ENCODE measurements at regions not wholly inside any gene's neighbourhood (a gene's known extent, or its start where the extent isn't known, plus 50 kb on each side); places are given as distances from the start of the nearest gene placed in this dataset.

GRCh38 chr9:119577881-119578280 lies 208.6 kb upstream of the BRINP1 start:
- Histone ChIP-seq H3K9ac (ENCODE audit: low read length) (no peak overlapping the region), H3K36me3 (ENCODE audit: control insufficient read depth, insufficient read depth, low read length, severe bottlenecking) (no peaks in the 10 kb centered on the region), H3K9me3 (ENCODE audit: control insufficient read depth, low read length) (no peaks in the 10 kb centered on the region), H3K27me3 (replicated peaks; ENCODE audit: control insufficient read depth, insufficient read depth, low read length) (no peaks in the 10 kb centered on the region), H3K4me3 (ENCODE audit: low read length) (no peak overlapping the region), H3K4me1 (ENCODE audit: control insufficient read depth, insufficient read depth, low read length) (no peaks in the 10 kb centered on the region)
- DNase-seq (ENCODE audit: low read depth), result no peak

- no peak for DNase-seq (ENCODE audit: low read depth)
- Histone ChIP-seq H3K4me1 (ENCODE audit: control insufficient read depth, insufficient read depth, low read length) (peaks cover 9% of the 10 kb centered on the region), H3K4me3 (ENCODE audit: low read length) (no peak overlapping the region)
These were observed 190.8 kb upstream of the BRINP1 start for GRCh38 chr9:119559986-119560385.

GRCh38 chr9:119559056-119559455 lies 189.8 kb upstream of the BRINP1 start:
- H3K9ac ChIP-seq (ENCODE audit: low read length), result no peak overlapping the region
- H3K36me3 ChIP-seq (ENCODE audit: control insufficient read depth, insufficient read depth, low read length, severe bottlenecking), result no peaks in the 10 kb centered on the region
- peaks cover 9% of the 10 kb centered on the region for H3K4me1 ChIP-seq (ENCODE audit: control insufficient read depth, insufficient read depth, low read length)
- H3K27me3 ChIP-seq (replicated peaks; ENCODE audit: control insufficient read depth, insufficient read depth, low read length), result peaks cover 13% of the 10 kb centered on the region
- DNase-seq (ENCODE audit: low read depth), result no peak
- no peaks in the 10 kb centered on the region for H3K9me3 ChIP-seq (ENCODE audit: control insufficient read depth, low read length)
- no peak overlapping the region for H3K4me3 ChIP-seq (ENCODE audit: low read length)

More at GRCh38 chr9:119559986-119560385, 190.8 kb upstream of the BRINP1 start:
- Histone ChIP-seq H3K27me3 (replicated peaks; ENCODE audit: control insufficient read depth, insufficient read depth, low read length) (peaks cover 13% of the 10 kb centered on the region), H3K36me3 (ENCODE audit: control insufficient read depth, insufficient read depth, low read length, severe bottlenecking) (no peaks in the 10 kb centered on the region), H3K9me3 (ENCODE audit: control insufficient read depth, low read length) (no peaks in the 10 kb centered on the region), H3K9ac (ENCODE audit: low read length) (no peak overlapping the region)

GRCh38 chr9:119556129-119556875 lies 187.1 kb upstream of the BRINP1 start:
- H3K27me3 ChIP-seq (replicated peaks; ENCODE audit: control insufficient read depth, insufficient read depth, low read length), result peaks cover 4% of the 10 kb centered on the region
- H3K9me3 ChIP-seq (ENCODE audit: control insufficient read depth, low read length), result no peaks in the 10 kb centered on the region
- H3K4me1 ChIP-seq (ENCODE audit: control insufficient read depth, insufficient read depth, low read length), result peaks cover 9% of the 10 kb centered on the region
- H3K36me3 ChIP-seq (ENCODE audit: control insufficient read depth, insufficient read depth, low read length, severe bottlenecking), result no peaks in the 10 kb centered on the region
- H3K4me3 ChIP-seq (ENCODE audit: low read length), result peak overlapping the region; percentile 58
- peak overlapping the region; percentile 72 for H3K9ac ChIP-seq (ENCODE audit: low read length)
- peak; percentile 83 for DNase-seq (ENCODE audit: low read depth)

- H3K9me3 ChIP-seq (ENCODE audit: control insufficient read depth, low read length), result no peaks in the 10 kb centered on the region
- no peaks in the 10 kb centered on the region for H3K27me3 ChIP-seq (replicated peaks; ENCODE audit: control insufficient read depth, insufficient read depth, low read length)
- no peak for DNase-seq (ENCODE audit: low read depth)
- H3K36me3 ChIP-seq (ENCODE audit: control insufficient read depth, insufficient read depth, low read length, severe bottlenecking), result no peaks in the 10 kb centered on the region
- no peak overlapping the region for H3K4me3 ChIP-seq (ENCODE audit: low read length)
- no peaks in the 10 kb centered on the region for H3K4me1 ChIP-seq (ENCODE audit: control insufficient read depth, insufficient read depth, low read length)
- H3K9ac ChIP-seq (ENCODE audit: low read length), result no peak overlapping the region
These were observed 175.3 kb upstream of the BRINP1 start for GRCh38 chr9:119544492-119544891.

GRCh38 chr9:119537138-119537537 lies 167.9 kb upstream of the BRINP1 start:
- Histone ChIP-seq H3K9me3 (ENCODE audit: control insufficient read depth, low read length) (no peaks in the 10 kb centered on the region), H3K27me3 (replicated peaks; ENCODE audit: control insufficient read depth, insufficient read depth, low read length) (peaks cover 21% of the 10 kb centered on the region), H3K36me3 (ENCODE audit: control insufficient read depth, insufficient read depth, low read length, severe bottlenecking) (no peaks in the 10 kb centered on the region), H3K9ac (ENCODE audit: low read length) (no peak overlapping the region), H3K4me3 (ENCODE audit: low read length) (no peak overlapping the region), H3K4me1 (ENCODE audit: control insufficient read depth, insufficient read depth, low read length) (no peaks in the 10 kb centered on the region)
- no peak for DNase-seq (ENCODE audit: low read depth)

GRCh38 chr9:119533504-119533903 lies 164.3 kb upstream of the BRINP1 start:
- Histone ChIP-seq H3K4me1 (ENCODE audit: control insufficient read depth, insufficient read depth, low read length) (no peaks in the 10 kb centered on the region), H3K4me3 (ENCODE audit: low read length) (no peak overlapping the region), H3K36me3 (ENCODE audit: control insufficient read depth, insufficient read depth, low read length, severe bottlenecking) (no peaks in the 10 kb centered on the region), H3K27me3 (replicated peaks; ENCODE audit: control insufficient read depth, insufficient read depth, low read length) (peaks cover 18% of the 10 kb centered on the region), H3K9me3 (ENCODE audit: control insufficient read depth, low read length) (no peaks in the 10 kb centered on the region), H3K9ac (ENCODE audit: low read length) (no peak overlapping the region)
- DNase-seq (ENCODE audit: low read depth), result no peak

- Histone ChIP-seq H3K9me3 (ENCODE audit: control insufficient read depth, low read length) (peaks cover 7% of the 10 kb centered on the region), H3K4me3 (ENCODE audit: low read length) (no peak overlapping the region), H3K9ac (ENCODE audit: low read length) (no peak overlapping the region), H3K36me3 (ENCODE audit: control insufficient read depth, insufficient read depth, low read length, severe bottlenecking) (no peaks in the 10 kb centered on the region), H3K4me1 (ENCODE audit: control insufficient read depth, insufficient read depth, low read length) (no peaks in the 10 kb centered on the region), H3K27me3 (replicated peaks; ENCODE audit: control insufficient read depth, insufficient read depth, low read length) (peaks cover 7% of the 10 kb centered on the region)
- DNase-seq (ENCODE audit: low read depth), result no peak
These were observed 157.5 kb upstream of the BRINP1 start for GRCh38 chr9:119526698-119527097.

- no peak overlapping the region for H3K9ac ChIP-seq (ENCODE audit: low read length)
- H3K4me1 ChIP-seq (ENCODE audit: control insufficient read depth, insufficient read depth, low read length), result no peaks in the 10 kb centered on the region
- H3K27me3 ChIP-seq (replicated peaks; ENCODE audit: control insufficient read depth, insufficient read depth, low read length), result peaks cover 7% of the 10 kb centered on the region
- no peaks in the 10 kb centered on the region for H3K36me3 ChIP-seq (ENCODE audit: control insufficient read depth, insufficient read depth, low read length, severe bottlenecking)
- H3K9me3 ChIP-seq (ENCODE audit: control insufficient read depth, low read length), result peaks cover 7% of the 10 kb centered on the region
- no peak for DNase-seq (ENCODE audit: low read depth)
- H3K4me3 ChIP-seq (ENCODE audit: low read length), result no peak overlapping the region
These were observed 154.3 kb upstream of the BRINP1 start for GRCh38 chr9:119523508-119523907.

GRCh38 chr9:119522381-119522780 lies 153.1 kb upstream of the BRINP1 start:
- no peak for DNase-seq (ENCODE audit: low read depth)
- peaks cover 7% of the 10 kb centered on the region for H3K9me3 ChIP-seq (ENCODE audit: control insufficient read depth, low read length)
- no peak overlapping the region for H3K9ac ChIP-seq (ENCODE audit: low read length)
- no peaks in the 10 kb centered on the region for H3K36me3 ChIP-seq (ENCODE audit: control insufficient read depth, insufficient read depth, low read length, severe bottlenecking)
- H3K4me1 ChIP-seq (ENCODE audit: control insufficient read depth, insufficient read depth, low read length), result no peaks in the 10 kb centered on the region
- peaks cover 5% of the 10 kb centered on the region for H3K27me3 ChIP-seq (replicated peaks; ENCODE audit: control insufficient read depth, insufficient read depth, low read length)
- H3K4me3 ChIP-seq (ENCODE audit: low read length), result no peak overlapping the region

GRCh38 chr9:119509291-119509905 lies 140.2 kb upstream of the BRINP1 start:
- Histone ChIP-seq H3K9ac (ENCODE audit: low read length) (no peak overlapping the region), H3K9me3 (ENCODE audit: control insufficient read depth, low read length) (no peaks in the 10 kb centered on the region), H3K4me1 (ENCODE audit: control insufficient read depth, insufficient read depth, low read length) (no peaks in the 10 kb centered on the region), H3K27me3 (replicated peaks; ENCODE audit: control insufficient read depth, insufficient read depth, low read length) (no peaks in the 10 kb centered on the region), H3K36me3 (ENCODE audit: control insufficient read depth, insufficient read depth, low read length, severe bottlenecking) (no peaks in the 10 kb centered on the region), H3K4me3 (ENCODE audit: low read length) (no peak overlapping the region)
- DNase-seq (ENCODE audit: low read depth), result no peak
